H9 (cell line): ENCODE measurements at regions not wholly inside any gene's neighbourhood (a gene's known extent, or its start where the extent isn't known, plus 50 kb on each side); places are given as distances from the start of the nearest gene placed in this dataset.

Source experiments
- DNase-seq: peaks from one replicate; pipeline ENCODE4 v3.0.0-alpha.2; 2017
- H2AFZ ChIP-seq: one replicate; pipeline ENCODE4 v1.6.1; 2013; ENCODE audit warnings: mild to moderate bottlenecking, low read length, control low read depth, moderate library complexity
- H2AK5ac ChIP-seq: 2 replicates; pipeline ENCODE4 v1.6.1; 2013; ENCODE audit warnings: low read length, control low read depth, mixed read lengths; ENCODE audit not compliant: insufficient read length
- H2BK120ac ChIP-seq: one replicate; pipeline ENCODE4 v1.6.1; 2013; ENCODE audit warnings: low read depth, mild to moderate bottlenecking, low read length, control low read depth, inconsistent platforms; ENCODE audit not compliant: poor library complexity, severe bottlenecking
- H2BK12ac ChIP-seq: 2 replicates; pipeline ENCODE4 v1.6.1; 2013; ENCODE audit warnings: low read length, control low read depth, mixed read lengths, low read depth; ENCODE audit not compliant: insufficient read length
- H2BK15ac ChIP-seq: 2 replicates; pipeline ENCODE4 v1.6.1; 2013; ENCODE audit warnings: low read depth, low read length, control low read depth
- H2BK20ac ChIP-seq: one replicate; pipeline ENCODE4 v1.6.1; 2013; ENCODE audit warnings: low read depth, mild to moderate bottlenecking, low read length, control low read depth, inconsistent platforms; ENCODE audit not compliant: poor library complexity, severe bottlenecking
- H2BK5ac ChIP-seq: 2 replicates; pipeline ENCODE4 v1.6.1; 2013; ENCODE audit warnings: low read length, control low read depth, mixed read lengths; ENCODE audit not compliant: insufficient read length
- H3K14ac ChIP-seq: 2 replicates; pipeline ENCODE4 v1.6.1; 2013; ENCODE audit warnings: low read length, control low read depth; ENCODE audit not compliant: insufficient read depth
- H3K18ac ChIP-seq: 2 replicates; pipeline ENCODE4 v1.6.1; 2013; ENCODE audit warnings: low read depth, mild to moderate bottlenecking, mixed read lengths, low read length, control low read depth; ENCODE audit not compliant: insufficient read length
- H3K23ac ChIP-seq: 2 replicates; pipeline ENCODE4 v1.6.1; 2013; ENCODE audit warnings: low read length, control low read depth, mixed read lengths, low read depth; ENCODE audit not compliant: insufficient read length
- H3K23me2 ChIP-seq: 2 replicates; pipeline ENCODE4 v1.6.1; 2013; ENCODE audit warnings: low read depth, mild to moderate bottlenecking, mixed read lengths, low read length, control low read depth; ENCODE audit not compliant: insufficient read length, poor library complexity, severe bottlenecking
- H3K27ac ChIP-seq: 2 replicates; pipeline ENCODE4 v1.5.1; 2013; ENCODE audit warnings: low read length, control low read depth, mixed read lengths, low read depth; ENCODE audit not compliant: insufficient read length
- H3K27me3 ChIP-seq: 2 replicates; pipeline ENCODE4 v1.6.1; 2013; ENCODE audit warnings: low read length, control low read depth, inconsistent platforms; ENCODE audit not compliant: insufficient read depth
- H3K4ac ChIP-seq: 2 replicates; pipeline ENCODE4 v1.6.1; 2013; ENCODE audit warnings: low read depth, mild to moderate bottlenecking, control low read depth, inconsistent platforms, low read length, moderate library complexity
- H3K4me1 ChIP-seq: 2 replicates; pipeline ENCODE4 v1.6.1; 2013; ENCODE audit warnings: low read length, control low read depth, inconsistent platforms; ENCODE audit not compliant: insufficient read depth
- H3K4me2 ChIP-seq: 2 replicates; pipeline ENCODE4 v1.6.1; 2013; ENCODE audit warnings: low read length, control low read depth, mixed read lengths; ENCODE audit not compliant: insufficient read length, insufficient read depth
- H3K56ac ChIP-seq: 2 replicates; pipeline ENCODE4 v1.6.1; 2013; ENCODE audit warnings: low read depth, mild to moderate bottlenecking, mixed read lengths, low read length, control low read depth; ENCODE audit not compliant: insufficient read length
- H3K79me1 ChIP-seq: 2 replicates; pipeline ENCODE4 v1.6.1; 2013; ENCODE audit warnings: low read depth, mild to moderate bottlenecking, moderate library complexity, low read length, control low read depth, inconsistent platforms; ENCODE audit not compliant: insufficient read depth, poor library complexity, severe bottlenecking
- H3K79me2 ChIP-seq: 2 replicates; pipeline ENCODE4 v1.6.1; 2013; ENCODE audit warnings: low read length, control low read depth, inconsistent platforms; ENCODE audit not compliant: insufficient read depth
- H3K9ac ChIP-seq: 2 replicates; pipeline ENCODE4 v1.6.1; 2013; ENCODE audit warnings: low read length, control low read depth, mixed read lengths; ENCODE audit not compliant: insufficient read length; ENCODE audit errors: extremely low read depth
- H3K9me3 ChIP-seq: one replicate; pipeline ENCODE4 v1.6.1; 2013; ENCODE audit warnings: low read depth, low read length, inconsistent platforms; ENCODE audit not compliant: control insufficient read depth
- H3T11ph ChIP-seq: one replicate; pipeline ENCODE4 v1.6.1; 2013; ENCODE audit warnings: mild to moderate bottlenecking, low read length, control low read depth, inconsistent platforms
- H4K20me1 ChIP-seq: one replicate; pipeline ENCODE4 v1.6.1; 2013; ENCODE audit not compliant: control insufficient read depth, insufficient read length, insufficient read depth
- H4K5ac ChIP-seq: 2 replicates; pipeline ENCODE4 v1.6.1; 2013; ENCODE audit warnings: low read depth, mild to moderate bottlenecking, mixed read lengths, low read length, control low read depth; ENCODE audit not compliant: insufficient read length
- H4K8ac ChIP-seq: replicated peaks from 2 replicates; pipeline ENCODE4 v1.6.1; 2013; ENCODE audit warnings: low read length, control low read depth, mixed read lengths, low read depth; ENCODE audit not compliant: insufficient read length
- H4K91ac ChIP-seq: 2 replicates; pipeline ENCODE4 v1.6.1; 2013; ENCODE audit warnings: low read depth, mild to moderate bottlenecking, moderate library complexity, mixed read lengths, low read length, control low read depth; ENCODE audit not compliant: insufficient read length
- H3K27ac Mint-ChIP-seq, 3 experiments: 2 replicates in 2 of 3; 3 replicates in 1 of 3; pipeline ENCODE4 v1.8.0; 2020 to 2021; ENCODE audit warnings: mixed read lengths in 3 of 3, mild to moderate bottlenecking in 1 of 3, moderate library complexity in 1 of 3
- H3K27me3 Mint-ChIP-seq: 2 replicates; pipeline ENCODE4 v1.8.0; 2021; ENCODE audit warnings: low read depth, mild to moderate bottlenecking, moderate library complexity, mixed read lengths
- H3K36me3 Mint-ChIP-seq, 3 experiments: 2 replicates in 2 of 3; 3 replicates in 1 of 3; pipeline ENCODE4 v1.8.0; 2020 to 2021; ENCODE audit warnings: low read depth in 3 of 3, mixed read lengths in 3 of 3; ENCODE audit not compliant: insufficient read depth in 1 of 3
- H3K4me1 Mint-ChIP-seq, 2 experiments: 2 replicates each; pipeline ENCODE4 v1.8.0; 2020; ENCODE audit warnings: mixed read lengths in 2 of 2
- H3K4me3 Mint-ChIP-seq, 2 experiments: 2 replicates in 1 of 2; 3 replicates in 1 of 2; pipeline ENCODE4 v1.8.0; 2020 to 2021; ENCODE audit warnings: mild to moderate bottlenecking in 2 of 2, mixed read lengths in 2 of 2, moderate library complexity in 1 of 2
- H3K9me3 Mint-ChIP-seq, 2 experiments: 2 replicates in 1 of 2; 3 replicates in 1 of 2; pipeline ENCODE4 v1.8.0; 2020; ENCODE audit warnings: mild to moderate bottlenecking in 2 of 2, mixed read lengths in 2 of 2, moderate library complexity in 1 of 2
- CTCF ChIP-seq: fragments of 200-600 bp; sonication (generic); conservative IDR thresholded peaks from 3 replicates; pipeline ENCODE4 v1.8.0; 2021; ENCODE audit warnings: antibody characterized with exemption, mild to moderate bottlenecking
- WGBS: extraction: QIAGEN DNeasy Blood & Tissue Kit; methylation state at CpG from one replicate; pipeline ENCODE4 v1.1.7; 2013; ENCODE audit warnings: missing lambda C conversion rate, low lambda C conversion rate, mixed read lengths; ENCODE audit not compliant: insufficient read length; ENCODE audit errors: extremely low coverage; 5-methylcytosine and 5-hydroxymethylcytosine counted together

DNA sequence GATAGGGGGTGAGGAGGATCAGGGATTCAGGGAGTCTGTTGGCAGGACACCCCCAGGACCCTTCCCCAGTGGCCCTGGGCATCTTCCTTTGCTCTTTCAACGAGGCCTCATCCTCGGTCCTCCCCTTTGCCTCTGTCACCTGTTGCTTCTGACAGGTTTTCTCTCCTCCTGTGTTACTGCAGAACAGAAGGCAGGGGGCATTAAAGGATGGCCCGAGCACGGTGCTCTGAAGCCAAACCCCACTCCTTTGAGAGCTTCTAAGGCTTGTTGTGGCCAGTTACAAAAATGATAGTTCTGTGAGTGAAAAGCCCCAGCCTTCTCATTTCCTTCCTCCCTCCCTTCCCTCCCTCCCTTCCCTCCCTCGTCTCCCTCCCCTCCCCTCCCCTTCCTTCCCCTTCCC, 82.5 kb downstream of the THNSL2 start:
- no peak overlapping the region for H3K4ac ChIP-seq
- H3K79me1 ChIP-seq: no peaks in the 10 kb centered on the region
- H3K79me2 ChIP-seq: no peaks in the 10 kb centered on the region
- H4K5ac ChIP-seq: no peak overlapping the region
- no peak overlapping the region for H2BK5ac ChIP-seq
- no peaks in the 10 kb centered on the region for H3K4me1 ChIP-seq
- no peak overlapping the region for H4K91ac ChIP-seq
- H3K27me3 Mint-ChIP-seq: peaks cover 5% of the 10 kb centered on the region
- no peak overlapping the region for H3K23ac ChIP-seq
- no peaks in the 10 kb centered on the region for H3K9me3 ChIP-seq
- no peak overlapping the region for H2BK12ac ChIP-seq
- H3T11ph ChIP-seq: no peak overlapping the region
- H4K20me1 ChIP-seq: no peaks in the 10 kb centered on the region
- no CpG with 5 or more reads among the region's 5 CpGs for WGBS
- DNase-seq: no peak
- H2BK20ac ChIP-seq: no peak overlapping the region
- H3K56ac ChIP-seq: no peak overlapping the region
- no peaks in the 10 kb centered on the region for H3K27me3 ChIP-seq
- H3K9ac ChIP-seq: no peak overlapping the region
- no peak overlapping the region for H2BK120ac ChIP-seq
- no peaks in the 10 kb centered on the region; a peak in 2 of 5 replicates for H3K9me3 Mint-ChIP-seq
- no peak overlapping the region for H2BK15ac ChIP-seq
- H4K8ac ChIP-seq: no peak overlapping the region
- no peak overlapping the region for H3K27ac Mint-ChIP-seq
- H2AK5ac ChIP-seq: no peak overlapping the region
- H3K27ac ChIP-seq: no peak overlapping the region
- H3K4me2 ChIP-seq: no peak overlapping the region
- H2AFZ ChIP-seq: no peak overlapping the region
- H3K4me1 Mint-ChIP-seq: peaks cover 1 to 5% of the 10 kb centered on the region in 2 experiments; a peak in 3 of 4 replicates
- H3K36me3 Mint-ChIP-seq: no peaks in the 10 kb centered on the region; a peak in 1 of 7 replicates
- H3K4me3 Mint-ChIP-seq: no peak overlapping the region
- no peak overlapping the region for H3K18ac ChIP-seq
- no peak overlapping the region for H3K14ac ChIP-seq
- H3K23me2 ChIP-seq: no peaks in the 10 kb centered on the region
- TF ChIP-seq CTCF: peak; percentile 35; the same call in 2 of the 3 replicates
